Occipital lobe (tissue), 1 donor: ENCODE measurements at regions not wholly inside any gene's neighbourhood (a gene's known extent, or its start where the extent isn't known, plus 50 kb on each side); places are given as distances from the start of the nearest gene placed in this dataset.

Experiments used
- DNase-seq: peaks from one replicate; lab custom pipeline; 2025; lab: John Stamatoyannopoulos, UW

DNA sequence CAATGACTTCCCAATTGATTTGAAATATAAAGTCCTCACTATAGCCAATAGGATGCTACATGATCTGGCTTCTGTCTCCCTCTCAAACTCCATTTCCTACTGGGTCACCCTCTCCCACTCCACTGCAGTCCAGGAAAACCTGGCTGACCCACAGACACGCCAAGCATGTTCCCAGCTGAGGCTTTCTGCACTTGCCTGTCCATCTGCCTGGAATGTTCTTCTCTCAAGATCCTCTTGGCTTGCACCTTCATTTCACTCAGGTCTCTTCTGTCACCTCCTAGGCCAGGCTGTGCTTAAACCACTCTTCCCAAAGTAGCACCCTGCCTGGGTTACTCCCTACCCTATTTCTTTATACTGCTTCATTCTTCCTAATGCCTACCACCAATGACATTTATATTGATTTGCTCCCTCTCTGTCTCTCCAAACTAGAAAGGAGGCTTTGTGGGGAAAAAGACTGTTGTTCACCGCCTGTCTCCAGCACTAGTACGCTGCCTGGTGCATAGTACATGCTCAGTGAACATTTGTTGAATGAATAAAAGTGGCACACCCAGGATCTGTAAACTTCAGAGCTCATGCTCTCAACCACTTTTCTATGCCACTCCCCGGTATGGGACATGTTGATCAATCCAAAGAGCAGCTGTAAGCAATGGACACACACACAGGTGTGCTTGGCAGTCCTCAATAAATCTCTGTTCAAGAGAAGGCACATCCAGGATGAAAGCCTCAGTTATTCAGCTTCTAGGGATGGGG lies 261.3 kb downstream of the FOXO1 start:
- DNase-seq, result no peak

DNA sequence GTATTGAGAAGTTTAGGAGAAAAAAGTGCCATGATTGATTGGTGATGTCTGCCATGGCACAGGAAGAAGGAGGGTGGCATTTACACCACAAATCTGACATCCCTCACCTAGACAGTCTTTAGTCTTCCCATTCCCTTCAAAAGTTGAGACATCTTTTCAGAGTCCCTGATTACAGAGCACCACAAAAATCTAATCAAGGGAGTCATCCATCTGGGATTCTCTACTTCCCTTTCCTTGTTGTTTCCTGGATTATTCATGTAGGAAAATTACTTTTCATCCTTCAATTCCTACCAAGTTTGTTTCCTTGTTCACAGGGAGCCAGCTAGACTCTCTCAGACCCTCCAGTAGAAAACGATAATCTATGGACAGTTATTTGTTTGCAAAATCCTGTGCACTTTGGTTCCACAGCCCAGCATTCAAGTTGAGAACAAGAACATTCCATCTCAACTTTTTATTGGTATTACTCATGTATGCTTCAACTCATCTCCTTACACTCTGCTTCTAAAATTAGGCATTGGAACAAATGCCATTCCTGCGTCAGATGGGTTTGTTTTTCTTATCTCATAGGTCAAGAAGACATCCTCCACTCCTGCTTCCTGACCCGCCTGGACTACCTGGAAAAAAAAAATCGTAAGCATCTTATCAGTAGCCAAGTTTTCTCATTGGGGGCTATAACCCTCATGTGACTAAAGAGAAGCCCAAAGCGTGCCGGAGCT lies 259.9 kb downstream of the FOXO1 start:
- no peak for DNase-seq

DNA sequence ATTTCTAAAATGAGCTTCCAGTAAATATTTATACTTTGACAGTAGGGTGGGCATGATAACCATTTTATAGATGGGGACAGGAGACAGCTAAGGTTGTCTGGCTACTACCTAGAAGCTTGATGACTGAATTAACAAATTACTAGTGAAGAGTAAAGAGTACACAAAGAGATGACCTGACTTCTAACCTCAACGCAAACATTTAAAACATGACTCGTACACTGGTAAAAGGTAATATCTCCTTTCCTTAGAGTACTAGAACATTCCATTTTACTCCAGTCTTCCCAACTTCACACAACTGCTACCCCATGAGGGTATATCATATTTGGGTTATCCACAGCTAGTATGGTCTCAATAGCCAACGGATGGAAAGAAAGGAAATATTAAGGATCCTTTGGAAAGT lies 258.9 kb downstream of the FOXO1 start:
- no peak for DNase-seq

DNA sequence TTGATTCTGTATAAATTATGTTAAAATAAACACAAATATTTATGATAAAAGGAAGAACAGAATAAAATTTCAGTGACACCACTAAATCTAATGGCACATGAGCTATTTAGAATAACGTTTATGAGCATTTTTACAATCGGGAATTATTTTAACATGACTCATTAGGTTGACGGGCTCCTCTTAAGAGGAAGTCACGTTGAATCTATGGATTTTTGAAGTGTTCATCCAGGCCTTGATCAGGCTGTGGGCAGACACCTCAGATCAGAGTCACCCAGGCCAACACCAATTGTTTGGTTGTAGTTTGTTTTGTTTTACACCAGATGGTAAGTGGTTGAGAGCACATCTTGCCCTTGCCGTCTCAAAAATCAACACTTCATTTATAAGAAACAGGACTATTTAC lies 257.8 kb downstream of the FOXO1 start:
- DNase-seq, result no peak

DNA sequence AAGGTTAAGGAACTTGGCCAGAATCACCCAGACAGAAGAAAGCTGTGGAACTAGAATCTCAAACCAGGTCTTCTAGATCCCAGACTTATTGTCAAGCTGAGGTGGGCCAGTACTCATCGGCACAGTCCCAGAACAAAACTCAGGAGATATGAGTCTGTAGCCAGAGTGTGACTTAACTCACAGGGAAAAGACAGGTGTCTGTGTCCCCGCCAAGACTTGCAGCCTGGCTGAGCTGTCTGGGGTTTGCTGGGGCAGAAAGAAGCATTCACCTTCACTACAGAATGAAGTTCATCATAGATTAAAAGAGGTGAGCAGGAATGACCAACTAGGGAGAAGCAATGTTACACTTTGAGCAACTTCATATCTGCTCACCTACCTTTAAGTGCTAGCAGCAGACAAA lies 257.2 kb downstream of the FOXO1 start:
- DNase-seq, result no peak

DNA sequence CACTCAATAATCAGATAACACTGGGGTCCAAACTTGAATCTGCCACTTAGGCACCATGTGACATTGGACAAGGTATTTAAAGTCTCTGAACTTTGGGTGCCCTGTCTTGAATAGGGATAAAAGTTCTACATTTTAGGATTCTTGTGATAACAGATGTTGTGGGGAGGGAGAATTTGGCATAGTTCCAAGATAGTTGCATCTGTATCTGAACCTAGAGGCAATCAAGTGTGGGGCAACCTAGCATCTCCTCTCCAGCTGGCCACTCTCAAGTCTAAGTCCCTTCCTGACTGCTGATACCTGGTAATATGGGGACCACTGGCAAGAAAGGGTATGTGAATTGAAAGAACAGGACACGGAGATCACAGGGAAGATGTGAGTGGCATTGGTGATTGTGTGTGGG lies 256.1 kb downstream of the FOXO1 start:
- DNase-seq, result no peak

DNA sequence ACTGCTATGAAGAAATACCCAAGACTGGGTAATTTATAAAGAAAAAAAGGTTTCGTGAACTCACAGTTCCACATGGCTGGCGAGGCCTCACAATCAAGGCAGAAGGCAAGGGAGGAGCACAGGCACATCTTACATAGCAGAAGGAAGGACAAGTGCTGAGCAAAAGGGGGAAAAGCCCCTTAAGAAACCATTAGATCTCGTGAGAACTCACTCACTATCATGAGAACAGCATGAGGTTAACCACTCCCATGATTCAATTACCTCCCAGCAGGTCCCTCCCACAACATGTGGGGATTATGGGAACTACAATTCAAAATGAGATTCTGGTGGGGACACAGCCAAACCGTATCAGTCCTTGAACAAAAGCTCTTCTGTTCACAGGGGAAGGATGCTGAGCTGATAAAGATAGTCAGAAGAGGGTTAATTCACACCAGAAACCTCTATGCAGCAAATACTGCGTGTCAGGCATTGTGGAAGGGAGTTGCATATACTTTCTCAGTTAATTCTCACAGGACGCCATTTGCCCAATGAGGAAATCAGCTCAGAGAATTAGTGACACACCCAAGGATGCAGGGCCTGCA lies 246.2 kb downstream of the FOXO1 start:
- DNase-seq, result no peak

DNA sequence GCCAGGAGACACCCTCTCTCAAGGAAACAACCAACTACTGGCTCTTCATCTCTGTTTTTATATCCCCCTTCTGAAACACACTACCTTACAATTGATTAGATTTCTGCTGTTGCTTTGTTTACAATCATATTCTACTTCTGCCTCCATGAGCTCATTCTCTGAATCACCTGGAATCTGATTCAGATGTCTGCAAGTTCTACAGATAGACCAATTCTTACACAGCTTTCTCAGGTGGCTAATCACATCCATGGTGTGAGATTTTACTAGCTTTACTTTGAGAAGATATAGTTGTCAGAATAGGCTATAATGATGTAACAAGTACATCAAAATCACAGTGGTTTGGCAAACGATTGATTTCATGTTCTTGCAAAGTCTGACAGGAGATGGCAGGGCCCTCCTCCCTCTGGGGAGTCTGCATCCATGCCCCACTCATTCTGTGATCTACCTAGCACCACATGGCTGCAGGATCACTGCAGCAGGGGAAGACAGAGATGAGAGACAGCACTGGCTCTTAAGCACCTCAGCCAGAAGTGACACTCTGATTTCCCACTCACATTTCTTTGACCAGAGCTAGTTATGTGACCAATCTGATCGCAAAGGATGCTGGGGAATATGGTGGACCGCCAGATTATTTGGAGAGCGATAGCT lies 243.7 kb downstream of the FOXO1 start:
- no peak for DNase-seq

DNA sequence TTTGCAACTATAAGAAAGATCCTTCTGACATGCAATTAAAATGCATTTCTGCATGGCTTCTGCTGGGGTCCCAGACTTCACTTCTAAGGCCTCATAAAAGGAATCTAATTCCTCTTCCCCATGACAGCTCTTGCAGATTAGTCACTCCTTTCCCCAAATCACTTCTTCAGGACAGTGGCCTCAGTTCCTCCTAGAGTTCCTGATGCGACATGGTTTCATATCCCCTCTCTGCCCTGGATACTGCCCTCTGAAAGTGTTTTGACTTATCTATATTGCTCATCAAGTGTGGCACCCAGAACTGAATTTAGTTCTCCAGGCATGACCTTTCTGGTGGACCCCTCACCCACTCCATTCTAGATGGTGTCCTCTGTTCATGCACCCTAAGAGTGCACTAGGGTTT lies 238.1 kb downstream of the FOXO1 start:
- no peak for DNase-seq

DNA sequence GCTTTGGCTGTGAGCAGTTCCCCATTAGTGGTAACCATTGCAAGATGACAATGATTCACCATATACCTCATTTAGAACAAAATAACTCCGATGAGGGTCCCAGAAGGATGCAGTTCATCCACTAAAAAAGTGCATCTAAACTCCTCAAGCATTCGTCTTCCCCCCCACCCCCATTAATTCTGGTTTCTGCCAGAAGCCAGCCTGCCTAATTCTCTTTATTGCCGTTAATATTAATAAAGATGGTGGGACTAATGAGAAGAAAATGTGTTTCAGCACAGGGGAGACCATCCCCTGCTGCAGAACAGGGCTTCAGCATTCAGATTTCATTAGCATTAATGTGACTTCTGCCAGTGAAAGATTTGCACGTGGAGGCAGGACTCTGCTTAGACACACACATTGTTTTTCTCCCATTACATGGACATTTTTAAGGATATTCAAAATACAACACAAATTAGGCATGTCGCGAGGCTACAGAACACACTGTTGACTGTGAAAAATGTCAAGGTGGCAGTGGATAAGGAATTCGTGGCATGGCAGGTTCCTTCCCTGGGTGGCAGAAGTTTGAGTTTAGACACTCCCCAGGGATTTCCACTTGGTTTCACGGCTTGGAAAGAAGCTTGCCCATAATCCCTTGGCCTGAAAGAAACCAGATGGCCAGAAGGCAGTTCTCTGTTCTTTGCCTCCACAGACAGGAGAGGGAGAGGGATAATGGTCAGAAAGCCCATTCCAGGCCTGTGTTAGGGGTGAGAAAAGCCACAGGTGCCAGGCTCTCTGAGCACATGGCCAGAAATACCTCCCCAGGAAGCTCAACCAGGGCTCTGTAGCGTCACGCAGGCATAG lies 236.5 kb downstream of the FOXO1 start:
- no peak for DNase-seq

DNA sequence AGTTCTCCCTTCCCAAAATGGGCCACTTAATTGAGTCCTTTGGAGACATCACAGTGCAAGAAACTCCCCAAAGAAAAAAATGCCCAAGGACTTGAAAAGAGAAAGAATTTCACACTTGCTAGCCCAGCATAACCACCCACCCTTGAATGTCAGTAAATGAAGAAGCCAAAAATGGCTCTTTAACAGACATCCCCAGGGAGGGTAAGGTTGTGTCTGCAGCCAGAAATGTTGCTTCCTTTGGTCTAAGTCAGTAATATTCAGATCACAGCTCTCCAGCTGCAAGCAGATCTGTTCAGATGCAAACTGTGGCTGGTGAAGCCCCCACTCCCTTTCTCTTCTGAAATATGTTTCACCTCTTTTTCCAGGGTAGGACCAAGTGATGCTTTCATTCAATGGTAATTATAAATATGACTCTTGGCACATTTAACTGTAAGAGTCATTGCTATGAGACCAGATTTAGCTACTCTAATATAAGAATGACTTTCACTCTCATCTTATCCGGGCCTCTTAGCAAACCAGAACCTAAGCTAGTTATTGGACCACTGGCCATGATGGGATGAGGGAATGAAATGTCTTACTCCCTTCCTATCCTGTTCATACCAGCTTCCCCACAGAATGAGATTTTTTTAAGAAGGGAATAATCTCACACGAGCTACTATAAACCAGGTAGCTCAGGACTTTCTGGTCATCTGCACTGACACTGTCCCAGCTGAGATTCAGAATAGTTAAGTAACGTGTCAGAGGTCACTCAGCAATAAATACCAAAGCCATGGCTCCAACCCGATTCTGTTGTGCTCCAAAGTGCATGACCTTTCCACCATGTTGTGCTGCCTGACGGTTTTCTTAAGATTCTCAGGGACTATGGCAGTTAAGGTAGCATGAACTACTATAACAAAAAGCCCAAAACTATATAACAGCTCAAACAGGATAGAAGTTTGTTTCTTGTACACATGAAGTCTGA lies 234.1 kb downstream of the FOXO1 start:
- DNase-seq, result no peak

DNA sequence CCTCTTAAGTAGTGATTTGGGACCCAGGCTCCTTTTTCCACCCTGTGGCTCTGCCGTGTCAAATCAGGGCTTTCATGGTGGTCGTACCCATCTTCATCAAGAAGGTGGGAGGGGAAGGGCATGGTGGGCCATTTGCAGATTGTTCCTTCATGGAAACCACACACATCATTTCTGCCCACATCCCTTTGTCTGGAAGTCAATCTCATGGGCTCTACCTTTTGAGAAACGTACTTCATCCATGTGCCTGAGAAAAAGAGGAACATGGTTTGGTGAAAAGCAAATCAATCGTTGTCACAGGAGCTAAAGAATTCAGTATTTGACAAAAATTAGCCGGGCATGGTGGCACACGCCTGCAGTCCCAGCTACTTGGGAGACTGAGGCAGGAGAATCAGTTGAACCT lies 233.4 kb downstream of the FOXO1 start:
- no peak for DNase-seq

DNA sequence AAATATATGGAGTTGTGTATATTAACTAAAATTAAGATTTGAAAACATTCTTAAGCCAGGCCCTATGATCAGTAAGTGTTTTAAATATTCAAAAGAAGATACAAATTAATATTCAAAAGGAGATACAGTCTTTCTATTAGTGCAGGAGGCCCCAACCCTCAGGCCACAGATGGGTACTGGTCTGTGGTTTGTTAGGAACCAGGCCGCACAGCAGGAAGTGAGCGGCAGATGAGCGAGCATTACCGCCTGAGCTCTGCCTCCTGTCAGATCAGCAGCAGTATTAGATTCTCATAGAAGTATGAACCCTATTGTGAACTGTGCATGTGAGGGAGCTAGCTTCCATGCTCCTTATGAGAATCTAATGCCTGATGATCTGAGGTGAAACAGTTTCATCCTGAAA lies 232.9 kb downstream of the FOXO1 start:
- DNase-seq, result no peak

DNA sequence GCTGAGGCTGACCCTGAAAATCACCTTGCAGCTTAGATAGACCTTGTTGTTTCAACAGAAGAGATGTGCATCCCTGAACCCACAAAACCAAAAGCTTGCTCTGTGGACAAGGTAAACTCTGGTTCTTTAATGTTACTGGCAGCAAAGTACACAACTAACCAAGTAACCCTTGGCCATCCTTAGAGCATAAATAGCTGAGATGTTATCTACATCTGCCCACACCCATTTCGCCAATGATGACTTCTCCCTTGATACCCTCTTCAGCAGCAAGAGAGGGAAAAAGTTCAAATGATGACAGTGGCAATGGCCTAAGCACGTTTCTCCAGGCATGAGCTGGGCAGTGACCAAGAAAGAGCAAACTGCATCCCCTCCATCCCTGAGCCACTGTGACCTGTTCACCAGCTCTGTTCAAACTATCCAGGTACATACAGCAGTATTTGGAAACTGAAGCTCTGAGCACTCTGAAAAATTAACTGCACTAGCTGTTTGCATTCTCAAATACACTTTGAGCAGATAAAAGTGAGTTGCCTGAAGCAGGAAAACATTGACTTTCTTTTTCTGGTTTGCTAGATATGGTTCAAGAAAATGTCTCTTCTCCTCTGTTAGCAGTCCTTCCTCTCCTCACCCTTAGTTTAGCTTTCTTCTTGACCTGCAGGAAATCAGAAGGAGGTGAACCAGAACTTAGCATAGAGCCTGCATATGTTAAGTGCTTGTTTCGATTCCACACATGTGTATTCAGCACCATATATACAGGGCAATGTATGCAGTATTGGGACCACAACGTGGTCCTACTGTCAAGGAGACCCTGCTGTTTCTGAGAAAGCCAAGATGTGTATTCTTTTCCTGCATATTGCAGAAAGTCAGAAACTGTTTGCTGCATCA lies 231.7 kb downstream of the FOXO1 start:
- DNase-seq, result no peak

DNA sequence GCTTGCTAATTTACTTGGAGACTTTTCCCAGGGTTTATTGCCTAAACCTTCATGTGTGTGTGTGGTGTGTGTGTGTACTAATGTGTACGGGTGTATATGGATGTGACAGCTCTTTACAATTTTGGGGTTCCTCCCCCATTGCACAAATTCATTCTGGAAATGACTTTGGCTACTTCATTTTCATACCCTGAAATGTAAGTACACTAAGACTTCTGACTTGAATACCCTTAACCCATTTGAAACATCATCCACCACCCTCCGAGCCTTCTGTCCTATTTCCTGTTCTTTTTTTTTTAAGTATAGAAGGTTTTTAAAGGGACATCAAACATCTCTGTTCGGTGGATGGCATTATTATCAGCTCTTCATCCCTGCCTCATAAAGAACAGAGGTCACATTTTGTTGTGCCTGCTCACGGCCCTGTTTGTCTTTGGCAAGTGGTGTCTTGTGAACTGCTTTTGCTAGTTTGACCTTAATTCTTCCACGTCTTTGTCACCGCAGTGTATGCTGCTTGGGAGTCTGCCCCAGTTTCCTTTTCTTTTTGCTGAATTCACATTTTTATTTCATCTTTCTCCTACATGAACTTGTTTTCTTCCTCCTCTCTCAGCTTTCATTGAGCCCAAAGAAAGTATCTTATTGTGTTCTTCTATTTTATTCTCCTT lies 228.3 kb downstream of the FOXO1 start:
- DNase-seq, result no peak

DNA sequence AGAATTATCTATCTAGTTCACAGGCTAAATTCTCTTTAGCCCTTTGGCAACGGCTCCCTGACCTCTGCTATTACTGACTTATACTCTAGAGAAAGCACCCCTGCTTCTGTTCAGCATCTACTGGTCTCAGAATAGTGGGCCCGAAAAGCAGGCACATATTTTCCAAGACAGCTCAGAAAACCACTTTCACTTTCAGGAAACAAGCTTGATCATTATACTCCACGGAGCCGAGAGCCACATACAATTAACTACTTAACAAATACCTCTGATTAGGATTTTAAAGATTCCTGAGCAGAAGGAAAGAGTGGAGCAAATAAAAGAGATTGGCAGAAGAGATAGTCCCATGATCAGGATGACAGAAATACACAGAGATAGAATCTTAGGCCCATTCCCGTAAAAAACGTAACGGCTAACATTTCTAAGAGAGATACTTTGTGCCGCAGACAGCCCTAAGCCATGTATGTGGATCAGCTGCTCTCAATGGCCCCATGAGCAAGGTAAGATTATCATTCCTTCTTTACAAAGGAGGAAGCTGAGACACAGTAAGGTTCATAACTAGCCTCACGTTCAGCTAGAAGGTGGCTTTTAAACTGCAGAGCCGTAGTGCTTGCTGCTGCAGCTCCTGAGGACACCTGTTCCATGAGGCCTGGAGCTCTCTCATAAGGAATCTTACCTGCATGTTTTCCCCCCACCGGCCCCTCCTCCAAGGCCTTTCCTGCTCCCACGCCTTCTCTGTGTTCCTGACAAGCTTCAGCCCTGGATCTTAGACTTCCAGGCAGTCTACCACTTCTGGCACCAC lies 227.2 kb downstream of the FOXO1 start:
- no peak for DNase-seq

DNA sequence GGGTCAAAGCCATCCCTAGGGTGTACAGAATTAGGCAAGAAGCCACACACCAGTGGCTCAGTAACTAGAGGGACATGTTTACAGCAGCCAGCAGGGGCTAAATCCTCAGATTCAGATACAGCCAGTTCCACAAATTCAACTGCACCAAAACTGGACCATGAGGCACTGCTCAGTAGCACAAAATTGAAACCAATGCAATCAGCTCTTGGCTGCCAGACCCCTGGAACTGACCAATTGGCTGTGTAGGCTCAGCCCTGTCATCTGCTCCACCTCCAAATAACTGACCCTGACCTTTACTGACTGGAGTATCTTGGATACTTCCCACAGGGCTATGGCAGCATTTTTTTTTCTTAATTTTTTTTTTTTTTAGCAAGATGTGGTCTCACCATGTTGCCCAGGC lies 226.5 kb downstream of the FOXO1 start:
- DNase-seq, result no peak
